ENCODE measurements at regions not wholly inside any gene's neighbourhood (a gene's known extent, or its start where the extent isn't known, plus 50 kb on each side); places are given as distances from the start of the nearest gene placed in this dataset.
A peak's percentile ranks its signal among the peaks of the same experiment; 100 is the strongest.

- intact Hi-C loops (cut with DNase I, micrococcal nuclease): loop anchor here in 1 of 2 experiments (2.0 kb wide), 1 partner anchor 13 kb away; no protein-coding TSS in a partner anchor
- Histone ChIP-seq H3K27me3 (ENCODE audit: control insufficient read depth in 1 of 2, insufficient read depth in 2 of 2, low read length in 2 of 2) (no peaks in the 10 kb centered on the region), H3K4me1 (ENCODE audit: insufficient read depth, low read length) (peaks cover 37% of the 10 kb centered on the region), H3K9me3 (ENCODE audit: control insufficient read depth in 1 of 2, insufficient read depth in 1 of 2, low read length in 2 of 2) (no peaks in the 10 kb centered on the region), H3K4me3 (ENCODE audit: low read length) (no peak overlapping the region), H3K27ac (ENCODE audit: low read depth in 1 of 2, low read length in 2 of 2) (no peak overlapping the region), H3K36me3 (ENCODE audit: insufficient read depth, low read length) (no peaks in the 10 kb centered on the region)
- DNase-seq (no peak), ATAC-seq (ENCODE audit: poor library complexity) (no peak)
- H3K4me1 Mint-ChIP-seq (ENCODE audit: low read depth): peaks cover 47% of the 10 kb centered on the region
- H3K27ac Mint-ChIP-seq: peak overlapping the region; percentile 93
- H3K4me3 Mint-ChIP-seq: no peak overlapping the region
- TF ChIP-seq CTCF (IDR thresholded peaks at IDR 0.05): no peak
- ChIA-PET POLR2A (no interaction called here), CTCF (interaction anchor here (1.1 to 1.2 kb wide), 2 partner anchors 36 to 136 kb away, joined by 3 to 4 read pairs; no protein-coding TSS in a partner anchor)
- no peaks in the 10 kb centered on the region for H3K9me3 Mint-ChIP-seq
- no peaks in the 10 kb centered on the region for H3K27me3 Mint-ChIP-seq
- no peaks in the 10 kb centered on the region for H3K36me3 Mint-ChIP-seq (ENCODE audit: low read depth)
Measured at GRCh38 chr22:19593991-19594569, 69.9 kb upstream of the CLDN5 start.

GRCh38 chr22:19595532-19595931, 71.3 kb upstream of the CLDN5 start:
- H3K27ac Mint-ChIP-seq: peak overlapping the region; percentile 93
- H3K27me3 Mint-ChIP-seq: no peaks in the 10 kb centered on the region
- POLR2A ChIA-PET: interaction anchor here (1.3 to 3.7 kb wide), 2 partner anchors 13 to 16 kb away, joined by 4 to 45 read pairs; no protein-coding TSS in a partner anchor
- no peaks in the 10 kb centered on the region for H3K27me3 ChIP-seq (ENCODE audit: control insufficient read depth in 1 of 2, insufficient read depth in 2 of 2, low read length in 2 of 2)
- H3K4me1 Mint-ChIP-seq (ENCODE audit: low read depth): peaks cover 57% of the 10 kb centered on the region
- H3K9me3 Mint-ChIP-seq: no peaks in the 10 kb centered on the region
- no peak for ATAC-seq (ENCODE audit: poor library complexity)
- no peak for TF ChIP-seq CTCF (IDR thresholded peaks at IDR 0.05)
- CTCF ChIA-PET: interaction anchor here (1.1 kb wide), 1 partner anchor 24 kb away, joined by 4 read pairs; no protein-coding TSS in a partner anchor
- H3K36me3 ChIP-seq (ENCODE audit: insufficient read depth, low read length): no peaks in the 10 kb centered on the region
- peak overlapping the region in 1 of 2 donors; percentile 87 for H3K27ac ChIP-seq (ENCODE audit: low read depth in 1 of 2, low read length in 2 of 2)
- no peak for DNase-seq
- peak overlapping the region; percentile 38 for H3K4me3 Mint-ChIP-seq
- peaks cover 48% of the 10 kb centered on the region for H3K4me1 ChIP-seq (ENCODE audit: insufficient read depth, low read length)
- no peak overlapping the region for H3K4me3 ChIP-seq (ENCODE audit: low read length)
- no peaks in the 10 kb centered on the region for H3K36me3 Mint-ChIP-seq (ENCODE audit: low read depth)
- H3K9me3 ChIP-seq (ENCODE audit: control insufficient read depth in 1 of 2, insufficient read depth in 1 of 2, low read length in 2 of 2): no peaks in the 10 kb centered on the region
- intact Hi-C loops (cut with DNase I, micrococcal nuclease): loop anchor here in 1 of 2 experiments (2.0 kb wide), 1 partner anchor 15 kb away; no protein-coding TSS in a partner anchor

- Mint-ChIP-seq H3K9me3 (no peaks in the 10 kb centered on the region), H3K4me3 (peak overlapping the region; percentile 57), H3K4me1 (ENCODE audit: low read depth) (peaks cover 63% of the 10 kb centered on the region), H3K27me3 (no peaks in the 10 kb centered on the region), H3K36me3 (ENCODE audit: low read depth) (no peaks in the 10 kb centered on the region), H3K27ac (peak overlapping the region; percentile 93)
- intact Hi-C loops (cut with DNase I, micrococcal nuclease): loop anchor here (1.0 to 2.0 kb wide), 3 partner anchors 10 to 418 kb away; partner anchors contain the start of gene SLC25A1 (in 1 of the 2)
- peaks cover 48% of the 10 kb centered on the region for H3K4me1 ChIP-seq (ENCODE audit: insufficient read depth, low read length)
- ATAC-seq (ENCODE audit: poor library complexity) (peak; percentile 5), DNase-seq (peak in 2 of 14 experiments; percentile 24 to 28)
- no peak for TF ChIP-seq CTCF (IDR thresholded peaks at IDR 0.05)
- ChIA-PET POLR2A (interaction anchor here (0.7 to 3.7 kb wide), 11 partner anchors 12 to 452 kb away, joined by 3 to 45 read pairs (median 7); partner anchors contain the start of genes C22orf39, CDC45, ESS2 and HIRA), CTCF (interaction anchor here (0.9 to 1.1 kb wide), 2 partner anchors 23 to 206 kb away, joined by 3 to 4 read pairs; no protein-coding TSS in a partner anchor)
- H3K36me3 ChIP-seq (ENCODE audit: insufficient read depth, low read length): no peaks in the 10 kb centered on the region
- peak overlapping the region; percentile 74 to 87 for H3K27ac ChIP-seq (ENCODE audit: low read depth in 1 of 2, low read length in 2 of 2)
- H3K27me3 ChIP-seq (ENCODE audit: control insufficient read depth in 1 of 2, insufficient read depth in 2 of 2, low read length in 2 of 2): no peaks in the 10 kb centered on the region
- H3K9me3 ChIP-seq (ENCODE audit: control insufficient read depth in 1 of 2, insufficient read depth in 1 of 2, low read length in 2 of 2): no peaks in the 10 kb centered on the region
- H3K4me3 ChIP-seq (ENCODE audit: low read length): peak overlapping the region; percentile 3
Measured at GRCh38 chr22:19596680-19597398, 72.6 kb upstream of the CLDN5 start.
